A549 (cell line): ENCODE measurements at regions not wholly inside any gene's neighbourhood (a gene's known extent, or its start where the extent isn't known, plus 50 kb on each side); places are given as distances from the start of the nearest gene placed in this dataset.

Experiments used
- ATAC-seq, 2 experiments: fragments of 200-7000 bp in 1 of 2; fragments of >200 bp in 1 of 2; cut with Nextera tagmentation in 1 of 2; cut with Tn5 transposase in 1 of 2; 3 replicates each; pipeline versions ENCODE4 v1.8.0 to v1.9.1; 2018 to 2020; ENCODE audit warnings: mild to moderate bottlenecking in 1 of 2, moderate library complexity in 1 of 2
- CTCF ChIA-PET: fragments of 300-600 bp; sonication (Branson Sonifier 250); formaldehyde crosslinking; extraction: SDS; loops from one replicate; lab custom pipeline; 2021; ENCODE audit warnings: antibody characterized with exemption, inconsistent platforms; lab: Yijun Ruan, JAX
- POLR2A ChIA-PET: fragments of 350-600 bp; formaldehyde crosslinking; extraction: SDS; loops from one replicate; lab custom pipeline; 2021; ENCODE audit warnings: antibody characterized with exemption, inconsistent platforms; lab: Yijun Ruan, JAX
- DNase-seq, 2 experiments: peaks; one replicate each; pipeline versions ENCODE4 v3.0.0 to v3.0.0-alpha.2; 2011 to 2016; ENCODE audit warnings: low read depth in 1 of 2, low spot score in 1 of 2
- FAIRE-seq: peaks from 2 replicates; lab custom pipeline; 2011; peaks lifted over from hg19 to GRCh38; lab: Jason Lieb, UNC
- H3K27ac ChIP-seq, 2 experiments: fragments of >200 bp; sonication (Bioruptor Twin); formaldehyde crosslinking; 3 replicates each; pipeline ENCODE4 v1.5.1; 2016 to 2017
- H3K4me1 ChIP-seq: fragments of >200 bp; sonication (Bioruptor Twin); formaldehyde crosslinking; 3 replicates; pipeline ENCODE4 v1.6.1; 2016
- H3K4me2 ChIP-seq: fragments of >200 bp; sonication (Bioruptor Twin); formaldehyde crosslinking; 3 replicates; pipeline ENCODE4 v1.6.1; 2016
- H3K4me3 ChIP-seq: fragments of >200 bp; sonication (Bioruptor Twin); formaldehyde crosslinking; 3 replicates; pipeline ENCODE4 v1.5.1; 2016
- H3K9me3 ChIP-seq: fragments of >200 bp; sonication (Bioruptor Twin); formaldehyde crosslinking; 3 replicates; pipeline ENCODE4 v1.6.1; 2016
- CEBPB ChIP-seq, 2 experiments: fragments of >200 bp in 1 of 2; sonication (Bioruptor Twin) in 1 of 2; formaldehyde crosslinking in 1 of 2; IDR thresholded peaks; 2 replicates each; pipeline ENCODE4 v1.6.1; 2012 to 2016
- EHMT2 ChIP-seq: fragments of 200-600 bp; sonication (generic); IDR thresholded peaks from 2 replicates; pipeline ENCODE4 v1.6.1; 2016; ENCODE audit warnings: antibody characterized with exemption, low read depth, mild to moderate bottlenecking, moderate library complexity
- EP300 ChIP-seq, 2 experiments: fragments of >200 bp; sonication (Bioruptor Twin); formaldehyde crosslinking; IDR thresholded peaks; 2 replicates in 1 of 2; 3 replicates in 1 of 2; pipeline ENCODE4 v1.6.1; 2016 to 2017
- ESRRA ChIP-seq: fragments of 150-350 bp; IDR thresholded peaks from 2 replicates; pipeline ENCODE4 v1.6.1; 2014; ENCODE audit warnings: mild to moderate bottlenecking, low read length, borderline replicate concordance
- FOSB ChIP-seq: fragments of 250-450 bp; sonication (Bioruptor Pico); IDR thresholded peaks from 2 replicates; pipeline ENCODE4 v1.5.0; 2020; ENCODE audit warnings: mild to moderate bottlenecking, moderate library complexity
- FOXS1 ChIP-seq: fragments of 250-450 bp; sonication (Bioruptor Pico); IDR thresholded peaks from 2 replicates; pipeline ENCODE4 v1.5.0; 2020; ENCODE audit warnings: mild to moderate bottlenecking, moderate library complexity
- HES2 ChIP-seq: fragments of >200 bp; sonication (Bioruptor Twin); formaldehyde crosslinking; IDR thresholded peaks from 2 replicates; pipeline ENCODE4 v1.6.1; 2016
- HOXA7 ChIP-seq: fragments of 250-450 bp; sonication (Bioruptor Pico); IDR thresholded peaks from 2 replicates; pipeline ENCODE4 v1.5.0; 2020; ENCODE audit warnings: mild to moderate bottlenecking, moderate library complexity
- HOXB13 ChIP-seq: fragments of 250-450 bp; sonication (Bioruptor Pico); IDR thresholded peaks from 2 replicates; pipeline ENCODE4 v1.5.0; 2020; ENCODE audit warnings: low read depth, mild to moderate bottlenecking, moderate library complexity
- HOXB5 ChIP-seq: fragments of 250-450 bp; sonication (Bioruptor Pico); IDR thresholded peaks from 2 replicates; pipeline ENCODE4 v1.5.0; 2020; ENCODE audit warnings: mild to moderate bottlenecking, moderate library complexity
- JUN ChIP-seq, 2 experiments: fragments of >200 bp; sonication (Bioruptor Twin); formaldehyde crosslinking; IDR thresholded peaks; 2 replicates in 1 of 2; 3 replicates in 1 of 2; pipeline ENCODE4 v1.6.1; 2016 to 2017
- JUNB ChIP-seq: fragments of >200 bp; sonication (Bioruptor Twin); formaldehyde crosslinking; IDR thresholded peaks from 2 replicates; pipeline ENCODE4 v1.6.1; 2016
- KDM1A ChIP-seq: fragments of 200-600 bp; sonication (generic); IDR thresholded peaks from 2 replicates; pipeline ENCODE4 v1.6.1; 2016; ENCODE audit warnings: low read depth, mild to moderate bottlenecking
- MAX ChIP-seq: IDR thresholded peaks from 2 replicates; pipeline ENCODE4 v1.6.1; 2012
- MYC ChIP-seq: IDR thresholded peaks from 2 replicates; pipeline ENCODE4 v1.6.1; 2012; ENCODE audit warnings: mild to moderate bottlenecking, inconsistent platforms, low read length, improper control_type of control experiment, borderline replicate concordance
- PHF8 ChIP-seq: fragments of 200-600 bp; sonication (generic); IDR thresholded peaks from 2 replicates; pipeline ENCODE4 v1.6.1; 2016; ENCODE audit warnings: low read depth, mild to moderate bottlenecking, antibody characterized with exemption, moderate library complexity, borderline replicate concordance
- POLR2A ChIP-seq: IDR thresholded peaks from 2 replicates; pipeline ENCODE4 v1.6.1; 2012; ENCODE audit warnings: mild to moderate bottlenecking, low read length
- RNF2 ChIP-seq: fragments of 200-600 bp; sonication (generic); IDR thresholded peaks from 2 replicates; pipeline ENCODE4 v1.6.1; 2016; ENCODE audit warnings: low read depth, mild to moderate bottlenecking, antibody characterized with exemption, moderate library complexity, borderline replicate concordance
- ZNF302 ChIP-seq: fragments of 250-450 bp; sonication (Bioruptor Pico); IDR thresholded peaks from 2 replicates; pipeline ENCODE4 v1.9.0; 2021; ENCODE audit warnings: inconsistent platforms, mild to moderate bottlenecking, moderate library complexity
- WGBS: methylation state at CpG from one replicate; pipeline ENCODE4 v1.1.6; 2017; ENCODE audit errors: missing lambda C conversion rate; 5-methylcytosine and 5-hydroxymethylcytosine counted together
- TF ChIP-seq, protein P1 (sequence below): fragments of 250-450 bp; sonication (Bioruptor Pico); IDR thresholded peaks from 2 replicates; pipeline ENCODE4 v1.5.0; 2021; ENCODE audit warnings: mild to moderate bottlenecking, moderate library complexity, borderline replicate concordance
- TF ChIP-seq, protein P2 (sequence below): fragments of 150-350 bp; IDR thresholded peaks from 2 replicates; pipeline ENCODE4 v1.6.1; 2014; ENCODE audit warnings: low read depth, mild to moderate bottlenecking, low read length
- TF ChIP-seq, protein P3 (sequence below): IDR thresholded peaks from 2 replicates; pipeline ENCODE4 v1.6.1; 2012; ENCODE audit warnings: low read depth, borderline replicate concordance
- TF ChIP-seq, protein P4 (sequence below): fragments of >200 bp; sonication (Bioruptor Twin); formaldehyde crosslinking; IDR thresholded peaks from 3 replicates; pipeline ENCODE4 v1.5.1; 2016

DNA sequence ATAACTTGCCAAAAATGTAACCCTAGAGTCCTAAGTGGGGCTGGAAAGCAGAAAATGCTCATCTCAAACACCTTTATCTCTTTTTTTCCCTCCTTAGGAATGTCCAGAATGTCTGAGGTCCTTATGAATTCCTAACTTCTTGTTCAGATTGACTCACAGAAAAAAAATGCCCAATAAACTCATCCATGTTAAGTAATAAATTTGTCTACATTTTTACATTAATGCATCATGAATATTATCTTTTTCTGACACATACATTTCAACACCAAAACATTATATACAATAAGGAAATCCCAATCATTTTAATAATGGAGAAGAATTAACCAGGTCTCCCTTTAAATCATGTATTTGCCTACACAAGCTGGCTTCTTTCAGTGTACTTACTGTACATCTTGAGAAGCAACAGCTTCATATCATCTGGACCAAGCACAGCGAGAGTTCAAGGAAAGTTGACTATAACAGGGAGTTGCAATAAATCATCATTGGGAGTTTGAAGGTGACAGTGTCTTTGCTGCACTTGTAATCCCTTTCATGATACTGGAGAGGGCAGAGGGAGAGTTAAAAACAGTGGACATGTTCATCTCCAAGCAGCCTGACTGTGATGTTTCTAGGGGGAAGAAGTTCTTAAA is 565.2 kb downstream of the LTN1 start:
- Histone ChIP-seq H3K9me3 (no peaks in the 10 kb centered on the region), H3K4me2 (no peak overlapping the region), H3K4me3 (no peak overlapping the region), H3K27ac (no peak overlapping the region), H3K4me1 (no peaks in the 10 kb centered on the region)
- ChIA-PET CTCF (no interaction called here), POLR2A (no interaction called here)
- ATAC-seq (no peak), DNase-seq (no peak), FAIRE-seq (no peak)
- TF ChIP-seq KDM1A (no peak), ZNF302 (CRISPR knock-in tag) (no peak), MAX (no peak), JUNB (no peak)
- TF ChIP-seq, protein P1, sequence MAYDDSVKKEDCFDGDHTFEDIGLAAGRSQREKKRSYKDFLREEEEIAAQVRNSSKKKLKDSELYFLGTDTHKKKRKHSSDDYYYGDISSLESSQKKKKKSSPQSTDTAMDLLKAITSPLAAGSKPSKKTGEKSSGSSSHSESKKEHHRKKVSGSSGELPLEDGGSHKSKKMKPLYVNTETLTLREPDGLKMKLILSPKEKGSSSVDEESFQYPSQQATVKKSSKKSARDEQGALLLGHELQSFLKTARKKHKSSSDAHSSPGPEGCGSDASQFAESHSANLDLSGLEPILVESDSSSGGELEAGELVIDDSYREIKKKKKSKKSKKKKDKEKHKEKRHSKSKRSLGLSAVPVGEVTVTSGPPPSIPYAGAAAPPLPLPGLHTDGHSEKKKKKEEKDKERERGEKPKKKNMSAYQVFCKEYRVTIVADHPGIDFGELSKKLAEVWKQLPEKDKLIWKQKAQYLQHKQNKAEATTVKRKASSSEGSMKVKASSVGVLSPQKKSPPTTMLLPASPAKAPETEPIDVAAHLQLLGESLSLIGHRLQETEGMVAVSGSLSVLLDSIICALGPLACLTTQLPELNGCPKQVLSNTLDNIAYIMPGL (CRISPR knock-in tag), result no peak
- WGBS, result 4% methylated on average over 1 of the region's 1 CpG

GRCh38 chr21:28426545-28426944 is 566.1 kb downstream of the LTN1 start:
- CTCF ChIA-PET, result no interaction called here

DNA sequence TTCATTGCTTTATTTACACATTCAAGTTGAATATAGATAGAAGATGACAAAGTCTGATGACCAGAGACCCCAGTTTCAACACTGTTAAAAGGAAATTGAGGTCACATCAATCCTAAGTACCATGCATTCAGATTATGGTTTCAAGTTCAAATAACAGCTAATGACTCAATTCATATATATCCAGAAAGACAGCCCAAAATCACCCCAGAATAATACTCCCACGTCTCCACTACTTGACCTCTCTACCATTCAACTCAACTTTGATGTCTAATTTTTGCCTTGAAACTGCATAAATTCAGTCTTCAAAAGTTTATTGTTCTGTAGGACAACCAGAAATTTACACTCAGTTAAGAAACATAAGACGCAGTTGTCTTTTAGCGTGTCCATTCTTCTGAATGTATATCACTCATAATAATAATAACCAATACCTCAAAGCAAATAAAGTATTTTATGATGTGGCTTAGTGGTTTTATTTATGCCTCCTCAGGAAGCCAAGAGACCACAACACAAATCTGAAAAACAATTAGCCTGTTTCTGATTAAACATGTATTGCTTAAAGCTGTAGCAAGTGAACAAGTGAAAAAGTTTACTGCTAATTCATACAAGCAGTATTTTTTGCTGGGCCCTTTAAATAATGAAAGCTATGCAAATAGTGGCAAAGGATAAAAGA is 569.0 kb downstream of the LTN1 start:
- Histone ChIP-seq H3K4me1 (no peaks in the 10 kb centered on the region), H3K27ac (no peak overlapping the region), H3K9me3 (no peaks in the 10 kb centered on the region), H3K4me2 (no peak overlapping the region), H3K4me3 (no peak overlapping the region)
- 2% methylated on average over 3 of the region's 3 CpGs for WGBS
- FAIRE-seq (no peak), ATAC-seq (no peak), DNase-seq (no peak)
- CTCF ChIA-PET, result no interaction called here
- POLR2A ChIA-PET, result no interaction called here
- TF ChIP-seq PHF8 (no peak), HOXB13 (CRISPR knock-in tag) (no peak), ESRRA (no peak), RNF2 (no peak), HES2 (no peak), HOXA7 (no peak), JUN (IDR thresholded peaks at IDR 0.05) (no peak), POLR2A (no peak), EHMT2 (no peak), FOXS1 (CRISPR knock-in tag) (no peak), EP300 (IDR thresholded peaks at IDR 0.05) (no peak), MYC (no peak), CEBPB (IDR thresholded peaks at IDR 0.05) (no peak), HOXB5 (CRISPR knock-in tag) (no peak)
- TF ChIP-seq, protein P2, sequence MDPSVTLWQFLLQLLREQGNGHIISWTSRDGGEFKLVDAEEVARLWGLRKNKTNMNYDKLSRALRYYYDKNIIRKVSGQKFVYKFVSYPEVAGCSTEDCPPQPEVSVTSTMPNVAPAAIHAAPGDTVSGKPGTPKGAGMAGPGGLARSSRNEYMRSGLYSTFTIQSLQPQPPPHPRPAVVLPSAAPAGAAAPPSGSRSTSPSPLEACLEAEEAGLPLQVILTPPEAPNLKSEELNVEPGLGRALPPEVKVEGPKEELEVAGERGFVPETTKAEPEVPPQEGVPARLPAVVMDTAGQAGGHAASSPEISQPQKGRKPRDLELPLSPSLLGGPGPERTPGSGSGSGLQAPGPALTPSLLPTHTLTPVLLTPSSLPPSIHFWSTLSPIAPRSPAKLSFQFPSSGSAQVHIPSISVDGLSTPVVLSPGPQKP, result no peak
- TF ChIP-seq, protein P3, sequence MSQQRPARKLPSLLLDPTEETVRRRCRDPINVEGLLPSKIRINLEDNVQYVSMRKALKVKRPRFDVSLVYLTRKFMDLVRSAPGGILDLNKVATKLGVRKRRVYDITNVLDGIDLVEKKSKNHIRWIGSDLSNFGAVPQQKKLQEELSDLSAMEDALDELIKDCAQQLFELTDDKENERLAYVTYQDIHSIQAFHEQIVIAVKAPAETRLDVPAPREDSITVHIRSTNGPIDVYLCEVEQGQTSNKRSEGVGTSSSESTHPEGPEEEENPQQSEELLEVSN, result no peak

More at GRCh38 chr21:28426545-28426944, 566.1 kb downstream of the LTN1 start:
- TF ChIP-seq, protein P4, sequence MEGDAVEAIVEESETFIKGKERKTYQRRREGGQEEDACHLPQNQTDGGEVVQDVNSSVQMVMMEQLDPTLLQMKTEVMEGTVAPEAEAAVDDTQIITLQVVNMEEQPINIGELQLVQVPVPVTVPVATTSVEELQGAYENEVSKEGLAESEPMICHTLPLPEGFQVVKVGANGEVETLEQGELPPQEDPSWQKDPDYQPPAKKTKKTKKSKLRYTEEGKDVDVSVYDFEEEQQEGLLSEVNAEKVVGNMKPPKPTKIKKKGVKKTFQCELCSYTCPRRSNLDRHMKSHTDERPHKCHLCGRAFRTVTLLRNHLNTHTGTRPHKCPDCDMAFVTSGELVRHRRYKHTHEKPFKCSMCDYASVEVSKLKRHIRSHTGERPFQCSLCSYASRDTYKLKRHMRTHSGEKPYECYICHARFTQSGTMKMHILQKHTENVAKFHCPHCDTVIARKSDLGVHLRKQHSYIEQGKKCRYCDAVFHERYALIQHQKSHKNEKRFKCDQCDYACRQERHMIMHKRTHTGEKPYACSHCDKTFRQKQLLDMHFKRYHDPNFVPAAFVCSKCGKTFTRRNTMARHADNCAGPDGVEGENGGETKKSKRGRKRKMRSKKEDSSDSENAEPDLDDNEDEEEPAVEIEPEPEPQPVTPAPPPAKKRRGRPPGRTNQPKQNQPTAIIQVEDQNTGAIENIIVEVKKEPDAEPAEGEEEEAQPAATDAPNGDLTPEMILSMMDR, result no peak
- TF ChIP-seq, protein P1 (CRISPR knock-in tag), result no peak
- no peak for TF ChIP-seq FOSB
- no peak overlapping the region for H3K4me3 ChIP-seq
- no peak for ATAC-seq
- no peak for FAIRE-seq
- POLR2A ChIA-PET, result no interaction called here
- H3K9me3 ChIP-seq, result no peaks in the 10 kb centered on the region
- DNase-seq, result no peak
- no peak overlapping the region for H3K4me2 ChIP-seq
- H3K4me1 ChIP-seq, result no peaks in the 10 kb centered on the region
- no peak overlapping the region for H3K27ac ChIP-seq
